NCI-H128 (cell line): ENCODE measurements at regions not wholly inside any gene's neighbourhood (a gene's known extent, or its start where the extent isn't known, plus 50 kb on each side); places are given as distances from the start of the nearest gene placed in this dataset.

Experiments used
- DNase-seq: peaks from one replicate; lab custom pipeline; 2025; ENCODE audit not compliant: unreplicated experiment; lab: John Stamatoyannopoulos, UW

- no peak for DNase-seq
Observed at GRCh38 chr2:120424274-120424796, 78.4 kb downstream of the INHBB start.

- no peak for DNase-seq
Observed at GRCh38 chr2:120425014-120425413, 79.1 kb downstream of the INHBB start.

DNA sequence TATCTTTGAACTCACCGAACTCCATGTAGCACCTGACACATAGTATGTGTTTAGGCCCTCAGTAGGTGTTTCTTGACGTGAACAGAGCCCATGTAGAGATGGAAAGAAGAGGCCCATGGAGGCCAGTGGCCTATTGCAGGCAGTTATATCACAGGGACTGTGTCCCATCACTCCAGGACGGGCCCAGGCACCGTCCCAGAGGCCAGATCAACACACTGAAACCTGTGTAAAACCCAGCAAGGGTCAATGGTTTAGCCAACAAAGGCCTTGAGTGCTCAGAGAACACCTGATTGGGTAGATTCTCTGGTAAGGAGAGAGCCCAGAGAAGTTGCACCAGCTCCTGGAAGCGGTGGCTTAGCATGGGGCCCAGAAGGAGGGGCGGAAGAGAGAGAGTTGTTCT, 82.8 kb downstream of the INHBB start:
- DNase-seq = no peak

DNA sequence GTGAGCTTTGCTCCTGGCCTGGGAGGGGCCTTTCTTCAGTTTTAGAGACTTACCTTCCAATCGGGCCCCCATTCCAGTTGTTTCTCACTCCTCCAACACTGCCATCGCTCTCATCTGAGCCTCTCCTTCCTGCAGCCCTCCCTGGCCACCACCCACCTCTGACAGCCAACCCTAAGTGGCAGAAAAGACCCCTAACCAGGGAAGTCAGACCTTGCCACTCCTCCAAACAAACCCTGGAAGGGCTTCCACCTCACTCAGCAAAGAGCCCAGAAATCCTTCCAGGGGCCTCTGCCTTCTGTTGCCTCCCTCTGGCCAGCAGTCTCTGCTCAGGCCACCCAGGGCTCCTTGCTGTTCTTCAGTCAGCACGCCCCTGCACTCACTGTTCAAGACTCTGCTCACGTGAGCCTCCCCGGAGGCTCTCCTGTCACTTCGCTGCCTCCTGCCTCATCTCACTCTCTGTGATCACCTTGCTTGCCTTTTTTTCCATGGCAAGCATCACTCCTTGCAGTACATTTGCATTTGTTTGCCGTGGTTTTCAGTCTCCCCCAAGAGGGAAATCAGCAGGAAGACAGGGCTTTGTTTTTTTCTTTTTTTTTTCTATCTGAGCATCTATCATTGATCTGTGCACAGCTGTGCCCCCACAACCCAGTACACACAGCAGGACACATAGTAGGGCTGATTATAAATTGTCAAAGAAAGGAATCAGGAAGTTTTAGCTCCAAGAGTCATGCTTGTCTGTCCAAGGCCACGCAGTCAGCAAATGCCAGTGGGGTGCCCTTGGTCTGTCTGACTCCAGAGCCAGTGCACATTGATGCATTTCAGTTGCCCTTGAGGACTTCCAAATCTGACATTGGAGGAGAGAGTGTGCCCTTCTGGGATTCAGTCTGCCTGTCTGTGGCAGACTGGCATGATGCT, 83.9 kb downstream of the INHBB start:
- DNase-seq = no peak

DNA sequence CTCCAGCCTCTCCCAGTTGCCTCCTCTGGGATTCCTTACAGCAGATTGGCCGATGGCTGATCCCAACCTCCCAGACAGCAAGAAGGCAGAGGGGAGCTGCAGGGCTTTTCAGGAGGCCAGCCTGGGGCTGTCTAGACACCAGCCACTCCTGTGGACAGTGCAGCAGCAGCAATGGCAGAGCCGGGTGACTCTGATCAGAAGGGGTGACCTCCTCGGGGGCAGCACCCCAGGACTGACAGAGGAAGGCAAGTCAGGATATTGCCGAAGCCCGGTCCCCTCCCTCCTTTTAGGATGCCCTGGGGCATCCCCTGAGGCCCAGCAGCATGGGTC, 84.5 kb downstream of the INHBB start:
- no peak for DNase-seq

DNA sequence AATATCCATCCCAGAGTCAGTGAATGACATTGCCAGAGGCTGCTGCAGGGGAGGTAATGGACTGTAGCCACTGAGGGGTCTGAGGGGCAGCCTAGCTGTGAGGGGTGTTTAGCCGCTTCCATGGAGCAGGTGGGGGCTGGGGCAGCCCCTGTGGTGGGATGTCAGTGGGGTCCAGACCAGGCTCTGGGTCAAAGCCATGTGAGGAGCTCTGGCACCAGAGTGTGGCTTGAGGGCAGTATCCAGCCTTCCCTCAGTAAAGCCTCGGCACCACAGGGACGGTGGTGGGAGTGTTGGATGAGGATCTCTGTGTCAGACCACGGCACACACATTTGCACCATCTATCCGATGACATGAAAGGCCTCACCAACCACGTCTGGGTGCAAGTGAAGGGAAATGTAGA, 85.0 kb downstream of the INHBB start:
- DNase-seq = no peak

GRCh38 chr2:120431386-120432292, 85.7 kb downstream of the INHBB start:
- DNase-seq = no peak

- DNase-seq = no peak
Observed at GRCh38 chr2:120432293-120432975, 86.5 kb downstream of the INHBB start.

DNA sequence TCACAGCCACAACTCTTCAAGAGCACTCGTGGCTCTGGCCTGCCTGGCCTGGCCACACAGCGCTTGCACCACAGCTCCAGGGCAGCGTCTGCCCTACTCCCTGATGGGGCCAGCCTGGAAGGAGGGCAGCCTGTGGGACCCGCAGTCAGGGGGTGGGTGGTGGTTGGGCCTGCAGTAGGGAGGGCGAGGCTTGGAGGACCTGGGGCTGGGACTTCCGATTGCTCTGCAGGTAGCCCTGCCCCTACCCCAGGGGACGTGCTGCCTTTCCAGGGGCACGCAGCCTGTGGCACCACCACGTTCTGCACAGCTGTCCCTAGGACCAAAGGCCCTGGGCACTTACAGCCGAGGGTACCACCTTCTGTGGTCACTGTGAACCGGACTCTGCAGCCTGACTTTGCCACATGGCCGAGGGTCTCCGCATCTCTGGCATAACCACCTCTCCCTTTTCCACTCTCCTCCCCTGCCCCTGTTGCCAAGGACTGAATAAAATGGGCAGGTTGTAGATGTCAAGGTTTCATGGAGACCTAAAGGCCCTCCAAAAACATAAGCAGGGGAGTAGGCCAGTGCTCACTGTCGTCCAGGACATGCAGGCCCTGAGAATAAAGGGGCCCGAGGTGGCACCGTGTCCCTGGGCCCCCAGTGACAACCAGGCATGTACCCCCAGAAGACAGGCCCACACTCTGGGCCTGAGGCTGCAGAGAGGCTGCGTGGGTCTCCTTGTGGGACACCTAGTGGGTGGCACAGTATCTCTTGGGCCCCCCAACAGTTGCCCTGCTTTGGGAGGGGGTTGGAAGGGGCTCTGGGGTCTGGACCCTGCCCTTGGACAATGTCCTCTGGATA, 87.3 kb downstream of the INHBB start:
- no peak for DNase-seq

- DNase-seq = no peak
Observed at GRCh38 chr2:120433816-120434290, 87.9 kb downstream of the INHBB start.

GRCh38 chr2:120434492-120435308, 88.8 kb downstream of the INHBB start:
- no peak for DNase-seq

- no peak for DNase-seq
Observed at GRCh38 chr2:120435671-120436459, 89.9 kb downstream of the INHBB start.

GRCh38 chr2:120436460-120436739, 90.5 kb downstream of the INHBB start:
- DNase-seq = no peak

DNA sequence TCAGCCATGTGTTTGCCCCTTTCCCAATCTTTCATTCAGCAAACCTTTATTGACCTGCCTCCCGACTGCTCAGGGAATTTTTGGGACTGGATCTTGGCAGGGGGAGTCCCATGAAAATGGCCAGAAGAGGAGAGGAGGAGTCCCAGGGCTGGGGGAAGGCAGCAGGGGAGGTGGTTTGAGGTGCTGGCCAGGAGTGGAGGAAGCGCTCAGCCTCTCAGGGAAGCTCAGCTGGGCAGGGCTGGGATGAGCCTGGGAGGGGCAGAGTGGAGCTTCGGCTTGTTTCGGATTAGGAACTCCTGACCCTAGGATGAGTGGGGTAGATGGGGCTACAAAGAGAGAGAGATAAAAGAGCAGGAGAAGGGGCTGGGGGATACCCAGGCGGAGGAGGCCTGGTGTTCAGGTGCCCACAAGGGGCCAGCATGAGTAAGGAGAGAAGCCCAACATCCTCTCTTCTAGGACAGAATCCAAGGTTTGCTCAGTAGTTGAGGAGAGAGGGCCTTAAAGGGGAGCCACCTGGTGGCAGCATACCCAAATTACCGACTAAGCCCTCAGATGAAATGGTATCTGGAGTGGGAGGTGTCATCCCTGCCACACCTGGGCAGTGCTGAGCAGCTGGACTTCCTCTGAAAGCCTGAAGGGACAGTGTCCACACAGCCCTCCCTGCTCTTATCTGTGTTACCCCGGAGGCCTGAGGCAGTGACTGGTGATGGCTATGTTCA, 91.1 kb downstream of the INHBB start:
- no peak for DNase-seq

DNA sequence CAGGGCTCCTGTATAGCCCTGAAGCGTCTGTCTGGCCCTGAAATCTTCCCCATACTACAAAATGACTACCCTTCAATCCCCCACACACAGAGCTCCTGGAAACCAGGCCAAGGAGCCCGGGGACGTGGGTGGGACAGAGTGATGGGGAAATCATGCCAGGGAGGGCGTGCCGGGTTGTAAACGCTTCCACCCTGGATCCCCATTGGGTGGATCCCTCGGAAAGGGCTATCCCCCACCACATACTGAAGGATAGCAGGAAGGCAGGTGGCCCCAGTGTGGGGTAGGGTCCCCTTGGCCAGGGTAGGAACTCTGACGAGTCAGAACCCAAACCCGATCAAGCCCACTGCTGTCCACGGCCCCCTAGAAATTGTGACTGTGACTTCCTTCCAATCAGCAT, 91.7 kb downstream of the INHBB start:
- no peak for DNase-seq

- DNase-seq = no peak
Observed at GRCh38 chr2:120438301-120439066, 92.5 kb downstream of the INHBB start.

DNA sequence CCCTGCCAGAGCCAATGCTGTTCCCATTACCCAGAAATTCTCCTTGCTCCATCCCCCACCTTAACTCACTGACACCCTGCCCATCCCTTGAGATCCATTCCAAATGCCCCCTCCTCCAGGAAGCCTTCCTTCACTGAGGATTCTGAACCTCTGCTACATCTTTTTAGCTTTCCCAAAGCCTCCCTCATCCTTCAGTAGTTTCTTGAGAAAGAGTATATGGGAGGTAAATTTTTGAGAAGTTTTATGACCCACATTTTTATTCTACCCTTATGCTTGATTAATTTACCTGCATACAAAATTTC, 93.1 kb downstream of the INHBB start:
- no peak for DNase-seq
